HG02884 (cell line): ENCODE measurements at regions not wholly inside any gene's neighbourhood (a gene's known extent, or its start where the extent isn't known, plus 50 kb on each side); places are given as distances from the start of the nearest gene placed in this dataset.

Experiments used
- ATAC-seq: cut with Tn5 transposase; IDR thresholded peaks from one replicate; pipeline ENCODE4 v1.9.1; 2021; ENCODE audit warnings: mild to moderate bottlenecking, moderate library complexity; ENCODE audit not compliant: unreplicated experiment

- ATAC-seq: no peak
Observed at GRCh38 chr12:124399622-124400021, 104.7 kb downstream of the RFLNA start.

GRCh38 chr12:124398578-124399227 lies 103.8 kb downstream of the RFLNA start:
- no peak for ATAC-seq

DNA sequence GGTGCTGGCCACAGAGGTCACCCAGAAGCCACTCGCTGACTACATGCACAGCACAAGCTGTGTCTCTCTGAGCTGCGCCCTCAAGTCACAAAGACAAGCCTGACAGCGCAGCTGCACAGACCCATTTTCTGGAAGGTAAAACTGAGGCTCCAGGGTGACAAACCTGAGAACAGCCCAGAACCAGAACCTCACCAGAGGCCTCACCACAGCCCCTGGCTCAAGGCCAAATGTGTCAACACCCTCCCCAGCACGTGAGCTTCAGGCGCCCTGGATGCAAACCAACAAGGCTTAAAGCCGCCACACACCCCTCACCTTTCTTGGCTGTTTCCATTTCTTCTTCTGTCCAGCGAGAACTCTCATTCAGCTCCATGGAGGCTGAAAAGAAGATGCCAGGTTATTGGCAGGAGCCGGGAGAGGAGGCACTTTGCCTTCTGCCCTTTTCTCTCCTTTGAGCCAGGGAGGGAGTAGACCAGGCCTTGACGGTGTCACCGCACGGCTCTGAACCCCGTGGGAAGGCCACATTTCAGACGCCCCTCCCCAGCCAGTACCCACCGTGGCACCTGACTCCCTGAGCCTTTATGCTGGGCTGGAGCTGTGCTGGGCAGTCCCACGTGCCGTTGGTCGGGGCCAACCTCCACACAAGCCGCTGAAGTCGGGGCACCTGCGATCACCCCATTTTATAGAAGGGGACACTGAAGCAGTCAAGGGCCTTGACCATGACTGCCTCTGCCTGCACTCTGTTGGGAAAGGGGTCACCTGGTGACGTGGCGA lies 103.1 kb downstream of the RFLNA start:
- ATAC-seq: no peak

DNA sequence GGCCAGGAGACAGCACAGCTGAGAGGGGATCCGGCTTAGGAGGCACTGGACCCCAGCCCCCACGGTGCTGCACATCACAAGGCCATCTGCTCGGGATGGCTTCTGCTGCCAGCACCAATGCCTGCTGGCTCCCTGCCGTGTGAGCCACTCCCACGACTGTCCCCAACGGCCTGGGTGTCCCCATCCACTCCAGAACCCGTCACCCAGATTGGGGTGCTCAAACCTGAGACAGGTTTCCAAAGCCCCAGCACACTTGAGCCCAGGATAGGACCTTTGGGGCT lies 102.4 kb downstream of the RFLNA start:
- no peak for ATAC-seq

DNA sequence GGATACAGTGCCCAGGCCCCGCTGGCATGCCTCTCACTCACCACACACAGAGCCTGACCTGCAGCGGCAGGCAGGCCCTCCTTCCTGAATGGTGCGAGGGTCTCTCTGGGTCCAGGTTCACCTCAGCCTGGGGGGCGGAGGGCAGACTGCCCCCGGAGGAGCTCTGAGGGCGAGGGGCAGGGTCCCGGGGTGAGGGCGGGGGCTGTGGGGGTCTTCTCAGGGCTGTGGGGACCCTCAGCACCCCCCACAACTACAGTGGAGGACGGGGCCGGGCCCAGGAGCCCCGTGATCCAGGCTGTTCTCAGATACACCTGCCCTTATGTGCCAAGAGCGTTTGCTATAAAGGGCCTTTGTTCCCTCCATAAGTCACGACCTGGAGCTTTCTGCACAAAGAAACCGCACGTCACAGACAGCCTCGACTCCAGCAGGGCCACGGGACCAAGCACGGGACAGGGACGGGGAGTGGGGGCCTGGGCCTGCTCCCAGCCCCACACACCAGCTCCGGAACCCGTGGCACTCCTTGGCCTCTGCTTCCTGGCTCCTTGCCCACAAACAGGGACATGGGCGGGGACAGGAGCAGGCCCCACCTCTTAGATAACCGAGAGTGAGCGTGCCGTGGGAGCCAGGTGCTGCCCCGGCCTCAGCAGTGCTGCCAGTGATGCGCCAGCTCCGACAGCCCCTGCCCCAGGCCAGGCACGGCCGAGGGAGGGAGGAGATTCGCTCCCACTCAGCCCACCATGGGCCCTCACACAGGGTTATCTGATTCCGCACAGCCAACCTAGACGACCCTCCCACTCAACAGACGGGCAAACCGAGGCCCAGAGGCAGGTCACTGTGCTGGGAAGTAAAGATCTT lies 101.9 kb downstream of the RFLNA start:
- ATAC-seq: no peak

DNA sequence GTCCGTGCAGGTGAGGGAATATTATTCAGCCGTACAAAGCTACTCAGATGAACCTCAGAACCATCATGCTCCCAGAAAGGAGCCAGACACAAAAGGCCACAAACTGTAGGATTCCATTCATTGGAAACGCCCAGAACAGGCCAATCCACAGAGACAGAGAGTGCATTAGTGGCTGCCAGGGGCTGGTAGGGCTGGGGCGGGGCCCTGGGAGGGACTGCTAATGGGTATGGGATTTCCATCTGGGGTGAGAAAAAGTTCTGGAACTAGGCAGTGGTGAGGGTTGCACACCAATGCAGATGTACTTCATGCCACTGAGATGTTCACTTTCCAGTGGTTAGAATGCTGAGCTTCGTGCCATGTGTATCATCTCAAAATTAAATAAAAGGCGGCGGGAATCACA lies 101.1 kb downstream of the RFLNA start:
- ATAC-seq: no peak

GRCh38 chr12:124395284-124395752 lies 100.4 kb downstream of the RFLNA start:
- no peak for ATAC-seq

GRCh38 chr12:124394462-124395128 lies 99.7 kb downstream of the RFLNA start:
- ATAC-seq: no peak

DNA sequence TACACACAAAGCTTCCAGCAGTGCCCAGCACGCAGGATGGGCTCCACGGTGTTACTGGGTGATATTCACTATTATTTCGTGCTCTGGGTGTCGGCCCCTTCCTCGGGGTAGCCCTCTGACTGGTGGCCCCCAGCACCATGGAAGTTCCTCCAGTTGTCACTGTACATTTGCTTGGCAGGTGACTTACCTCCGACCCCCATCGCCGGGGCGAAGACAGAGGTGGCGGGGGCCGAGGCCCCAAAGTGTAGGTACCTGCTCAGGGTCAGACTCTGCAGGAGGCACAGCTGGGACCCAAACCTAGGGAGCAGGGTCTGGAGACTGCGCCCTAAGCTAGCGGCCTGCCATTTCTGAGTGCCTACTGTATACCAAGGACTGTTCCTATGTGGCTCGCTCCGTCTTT lies 98.9 kb downstream of the RFLNA start:
- ATAC-seq: no peak

DNA sequence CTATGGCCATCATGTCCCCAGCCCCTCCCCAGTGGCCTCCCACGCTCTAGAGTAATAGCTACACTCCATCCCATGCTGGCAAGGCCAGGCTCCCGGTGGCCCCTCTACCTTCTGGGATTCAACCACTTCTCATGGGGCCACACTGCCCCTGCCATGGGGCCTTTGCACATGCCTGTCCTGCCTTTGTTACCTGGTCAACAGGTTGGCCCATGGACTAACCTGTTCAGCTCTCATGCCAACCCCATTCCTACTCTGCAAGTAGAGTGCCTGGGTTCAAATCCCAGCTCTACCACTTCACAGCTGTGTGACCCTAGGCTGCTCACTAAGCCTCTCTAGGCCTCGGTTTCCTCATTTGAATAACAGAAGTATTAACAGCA lies 98.5 kb downstream of the RFLNA start:
- no peak for ATAC-seq

DNA sequence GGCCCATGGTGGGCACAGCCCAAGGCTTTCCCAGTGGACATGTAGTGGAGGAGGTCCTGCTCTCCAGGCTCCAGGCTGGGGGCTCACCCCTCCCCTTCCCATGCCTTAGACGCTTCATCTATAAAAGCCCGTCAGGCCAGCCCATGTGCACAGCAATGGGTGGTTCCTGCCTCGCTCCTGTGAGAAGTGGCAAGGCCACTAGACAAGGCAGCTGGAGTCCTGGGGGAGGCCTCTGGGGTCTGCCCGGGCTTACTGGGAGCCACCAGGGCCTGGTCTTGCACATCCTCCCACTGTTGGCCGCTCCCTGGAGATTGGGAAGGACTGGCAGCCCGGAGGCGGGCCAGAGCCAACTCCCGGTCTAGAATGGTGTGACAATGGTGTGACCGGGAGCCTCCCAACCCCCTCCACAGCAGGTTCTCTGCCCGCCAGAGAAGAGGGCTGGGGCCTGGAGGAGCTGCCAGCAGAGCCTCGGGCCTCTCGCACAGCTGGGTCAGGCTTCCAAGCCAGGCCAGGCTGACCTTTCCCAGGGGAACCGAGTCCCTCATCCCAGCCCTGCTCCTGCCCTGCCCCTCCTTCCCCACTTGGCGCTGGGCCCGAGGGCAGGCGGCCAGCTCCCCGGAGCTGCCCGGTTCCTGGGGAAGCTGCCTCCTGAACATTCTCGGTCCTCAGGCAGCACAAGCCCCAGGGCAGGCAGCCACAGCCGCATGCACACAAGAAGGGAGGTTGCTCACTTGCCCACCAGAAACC lies 97.9 kb downstream of the RFLNA start:
- ATAC-seq: no peak

DNA sequence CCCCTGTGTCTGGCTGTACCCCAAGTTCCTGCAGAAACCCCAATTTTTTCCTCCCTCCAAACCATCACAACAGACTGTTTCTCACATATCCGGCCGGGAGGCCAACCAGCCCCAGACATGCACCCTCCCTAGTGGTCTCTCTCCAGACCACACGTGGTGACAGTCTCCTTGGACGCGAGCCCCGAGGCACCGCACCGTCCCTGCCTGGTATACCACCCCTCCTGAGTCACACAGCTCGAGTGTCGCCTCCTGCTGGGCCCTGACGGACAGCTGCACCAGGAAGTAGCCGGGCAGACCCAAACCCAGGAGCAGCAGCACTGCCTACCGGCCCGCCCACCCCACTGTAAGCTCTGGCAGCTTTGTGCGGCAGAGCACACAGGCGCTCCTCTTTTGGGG lies 97.4 kb downstream of the RFLNA start:
- no peak for ATAC-seq

- peak; percentile 43 for ATAC-seq
Observed at GRCh38 chr12:124391340-124392261, 96.7 kb downstream of the RFLNA start.

- ATAC-seq: no peak
Observed at GRCh38 chr12:124390442-124391097, 95.7 kb downstream of the RFLNA start.

DNA sequence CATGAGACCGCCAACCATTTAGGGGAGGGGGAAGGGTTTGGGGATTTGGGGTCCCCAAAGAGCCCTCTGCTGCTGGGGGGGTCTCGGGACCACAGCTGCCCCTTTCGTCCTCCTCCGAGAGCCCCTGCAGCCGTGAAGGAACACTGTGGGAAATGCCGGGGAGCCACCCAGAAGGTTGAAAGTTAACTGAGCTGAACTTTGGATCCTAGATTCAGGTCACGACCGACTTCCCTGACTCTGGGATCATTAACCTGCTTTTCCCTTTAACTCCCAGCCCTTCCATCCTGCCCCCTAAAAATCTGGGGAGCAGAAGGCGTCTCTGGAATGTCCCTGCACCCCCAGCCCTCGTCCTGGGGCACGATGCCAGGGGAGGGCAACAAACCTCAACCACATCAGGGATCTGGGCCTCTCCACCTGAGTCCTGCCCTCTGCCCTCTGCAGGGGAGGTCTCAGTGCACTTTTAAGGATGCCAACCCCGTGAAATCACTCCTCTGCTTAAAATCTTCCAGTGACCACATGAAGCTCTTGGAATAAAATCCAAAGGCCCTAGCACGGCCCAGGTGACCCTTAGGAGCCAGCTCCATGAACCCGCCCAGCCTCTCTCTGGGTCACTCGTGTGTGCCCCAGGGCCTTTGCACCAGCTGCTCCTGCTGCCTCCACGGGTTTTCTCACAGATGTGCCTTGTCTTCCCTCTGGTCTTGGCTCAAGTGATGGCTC lies 95.0 kb downstream of the RFLNA start:
- no peak for ATAC-seq

DNA sequence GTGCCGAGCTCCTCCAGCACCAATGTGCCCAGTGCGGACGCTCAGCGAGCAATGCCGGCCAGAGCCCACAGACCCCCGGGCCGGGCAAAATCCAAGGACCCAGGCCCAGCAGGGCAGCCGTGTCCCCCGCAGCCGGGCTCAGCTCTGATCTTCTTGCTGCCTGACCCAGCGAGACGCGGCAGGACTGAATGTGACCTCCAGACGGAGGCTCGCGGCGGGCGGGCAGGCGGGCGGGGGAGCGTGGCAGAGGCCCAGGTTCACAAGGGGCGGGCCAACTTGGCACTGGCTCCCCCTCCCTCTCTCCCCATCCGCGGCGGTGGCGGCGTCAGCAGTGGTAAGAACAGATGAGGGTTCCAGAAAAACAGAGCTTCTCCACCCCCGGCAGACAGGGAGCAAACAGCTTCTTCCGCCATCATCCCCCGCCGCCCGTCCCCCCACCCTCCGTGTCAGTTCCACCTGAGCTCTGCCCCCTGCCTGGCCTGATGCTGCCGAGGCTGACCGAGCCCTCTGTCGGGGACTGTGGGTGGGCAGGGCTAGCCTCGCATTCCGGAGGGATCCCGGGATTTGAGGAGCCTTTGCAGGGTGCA lies 94.3 kb downstream of the RFLNA start:
- no peak for ATAC-seq

DNA sequence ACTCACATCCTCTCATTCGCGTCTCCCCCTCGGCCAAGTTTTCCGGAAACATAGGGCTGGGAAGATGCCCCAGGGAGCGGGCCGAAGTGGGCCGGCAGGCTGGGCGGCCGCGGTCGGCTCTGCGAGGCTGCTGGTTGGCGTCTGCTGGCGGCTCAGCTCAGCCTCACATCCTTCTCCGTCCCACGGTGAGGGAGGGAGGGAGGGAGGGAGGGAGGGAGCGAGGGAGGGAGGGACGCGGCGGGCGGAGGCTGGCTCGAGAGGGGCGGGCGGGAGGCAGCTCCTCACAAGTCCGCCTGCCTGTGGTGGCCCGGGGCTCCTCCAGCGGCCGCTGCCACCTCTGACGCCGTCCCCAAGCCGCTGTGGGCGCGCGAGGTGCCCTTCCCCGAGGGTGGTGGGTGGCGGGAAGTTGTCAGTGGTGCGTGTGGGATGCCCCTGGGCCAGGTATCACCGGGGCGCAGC lies 93.8 kb downstream of the RFLNA start:
- no peak for ATAC-seq
